ENCODE measurements at regions not wholly inside any gene's neighbourhood (a gene's known extent, or its start where the extent isn't known, plus 50 kb on each side); places are given as distances from the start of the nearest gene placed in this dataset.

- Histone ChIP-seq H3K4me3 (no peak overlapping the region), H3K36me3 (replicated peaks in 1 of 2) (no peaks in the 10 kb centered on the region), H3K4me1 (replicated peaks in 1 of 2) (no peaks in the 10 kb centered on the region), H3K27me3 (no peaks in the 10 kb centered on the region), H3K9me3 (replicated peaks in 1 of 3) (peaks cover 0 to 5% (median 0%) of the 10 kb centered on the region in 3 donors), H3K27ac (no peak overlapping the region)
- 72 to 83% (median 78%) methylated on average over 6 of the region's 6 CpGs for WGBS, 4 donors
- no peak for TF ChIP-seq CTCF (IDR thresholded peaks at IDR 0.05)
- no peak for TF ChIP-seq POLR2A (IDR thresholded peaks at IDR 0.05)
- DNase-seq: no peak
- intact Hi-C loops (cut with DNase I): no loop called here
Measured at GRCh38 chr16:51008607-51009006, 142.5 kb downstream of the SALL1 start.

- H3K27ac ChIP-seq: no peak overlapping the region
- no peak overlapping the region for H3K4me3 ChIP-seq
- H3K36me3 ChIP-seq (replicated peaks in 1 of 2): no peaks in the 10 kb centered on the region
- DNase-seq: no peak
- peaks cover 0 to 5% (median 0%) of the 10 kb centered on the region in 3 donors for H3K9me3 ChIP-seq (replicated peaks in 1 of 3)
- H3K27me3 ChIP-seq: no peaks in the 10 kb centered on the region
- 60 to 79% (median 65%) methylated on average over 1 of the region's 1 CpG; no CpG with 5 or more reads in 1 of the 4 donors for WGBS, 4 donors
- intact Hi-C loops (cut with DNase I): no loop called here
- no peaks in the 10 kb centered on the region for H3K4me1 ChIP-seq (replicated peaks in 1 of 2)
- TF ChIP-seq POLR2A (IDR thresholded peaks at IDR 0.05) (no peak), CTCF (IDR thresholded peaks at IDR 0.05) (no peak)
Measured at GRCh38 chr16:51008037-51008436, 143.0 kb downstream of the SALL1 start.

- Histone ChIP-seq H3K27ac (no peak overlapping the region), H3K9me3 (replicated peaks in 1 of 3) (no peaks in the 10 kb centered on the region), H3K36me3 (replicated peaks in 1 of 2) (no peaks in the 10 kb centered on the region), H3K27me3 (no peaks in the 10 kb centered on the region), H3K4me3 (no peak overlapping the region), H3K4me1 (replicated peaks in 1 of 2) (no peaks in the 10 kb centered on the region)
- WGBS, 4 donors: 50 to 64% (median 62%) methylated on average over 5 of the region's 5 CpGs
- intact Hi-C loops (cut with DNase I): no loop called here
- no peak for DNase-seq
- TF ChIP-seq POLR2A (IDR thresholded peaks at IDR 0.05) (no peak), CTCF (IDR thresholded peaks at IDR 0.05) (no peak)
Measured at GRCh38 chr16:51003850-51004566, 147.1 kb downstream of the SALL1 start.

GRCh38 chr16:51002881-51003490, 148.1 kb downstream of the SALL1 start:
- 70 to 73% (median 71%) methylated on average over 7 of the region's 7 CpGs for WGBS, 4 donors

More at GRCh38 chr16:51002881-51003490, 148.1 kb downstream of the SALL1 start:
- Histone ChIP-seq H3K4me3 (no peak overlapping the region), H3K36me3 (replicated peaks in 1 of 2) (no peaks in the 10 kb centered on the region), H3K4me1 (replicated peaks in 1 of 2) (no peaks in the 10 kb centered on the region), H3K27ac (no peak overlapping the region), H3K27me3 (no peaks in the 10 kb centered on the region), H3K9me3 (replicated peaks in 1 of 3) (no peaks in the 10 kb centered on the region)
- TF ChIP-seq POLR2A (IDR thresholded peaks at IDR 0.05) (no peak), CTCF (IDR thresholded peaks at IDR 0.05) (no peak)
- intact Hi-C loops (cut with DNase I): no loop called here
- DNase-seq: no peak

Measured in adrenal gland (tissue), 9 donors.